ENCODE measurements at regions not wholly inside any gene's neighbourhood (a gene's known extent, or its start where the extent isn't known, plus 50 kb on each side); places are given as distances from the start of the nearest gene placed in this dataset.

DNA sequence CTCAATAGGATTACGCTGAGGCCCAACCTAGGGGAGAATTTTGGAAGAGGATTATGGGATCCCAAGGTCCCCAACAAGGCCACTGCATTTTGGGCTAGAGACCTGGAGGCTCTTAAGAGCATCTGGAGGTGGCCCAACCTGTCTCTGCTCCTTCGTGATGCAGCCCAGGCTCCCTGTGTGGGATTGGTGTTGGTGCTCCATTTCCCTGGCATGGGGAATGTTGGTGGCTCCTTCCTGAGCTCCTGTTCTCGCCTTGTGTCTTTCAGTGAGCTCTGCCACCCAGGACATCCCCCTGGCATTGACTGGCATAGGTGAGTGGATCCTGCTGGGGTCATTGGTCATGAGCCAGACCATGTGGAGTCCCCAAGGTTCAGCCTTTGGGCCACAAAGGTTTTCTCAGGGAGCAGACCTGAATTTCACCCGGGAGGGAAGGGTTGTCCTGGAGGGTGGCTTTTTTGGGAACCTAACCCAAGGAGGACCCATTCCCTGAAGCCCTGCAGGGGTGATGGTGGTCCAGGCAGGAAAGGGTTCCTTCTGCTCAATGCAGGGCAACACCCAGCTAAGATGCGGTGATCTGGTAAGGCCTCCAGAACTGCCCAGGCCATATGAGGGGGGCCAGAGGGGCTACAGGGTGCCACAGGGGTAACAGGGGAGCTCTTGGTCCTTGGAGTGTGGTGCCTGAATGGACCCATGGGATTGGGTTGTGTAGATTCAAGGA is 202.5 kb downstream of the UBE3A start:
- no peak for TF ChIP-seq EZH2phosphoT487 (IDR thresholded peaks at IDR 0.05; ENCODE audit: low read depth)
- TF ChIP-seq CTCF (IDR thresholded peaks at IDR 0.05; ENCODE audit: low read depth, low read length): no peak
- H3K9me3 ChIP-seq (ENCODE audit: insufficient read depth, low read length): no peaks in the 10 kb centered on the region

GRCh38 chr15:25236861-25237155 is 202.0 kb downstream of the UBE3A start:
- no peak for TF ChIP-seq CTCF (IDR thresholded peaks at IDR 0.05; ENCODE audit: low read depth, low read length)
- no peak for TF ChIP-seq EZH2phosphoT487 (IDR thresholded peaks at IDR 0.05; ENCODE audit: low read depth)
- no peak overlapping the region for H3K4me2 ChIP-seq (ENCODE audit: low read length)
- no peaks in the 10 kb centered on the region for H3K36me3 ChIP-seq (replicated peaks; ENCODE audit: low read depth, low read length)
- H3K9me3 ChIP-seq (ENCODE audit: insufficient read depth, low read length): no peaks in the 10 kb centered on the region
- no peaks in the 10 kb centered on the region for H3K79me2 ChIP-seq (ENCODE audit: low read length)
- no peak overlapping the region for H2AFZ ChIP-seq (ENCODE audit: low read depth, low read length)
- H3K4me3 ChIP-seq (ENCODE audit: low read length): no peak overlapping the region
- H4K20me1 ChIP-seq (ENCODE audit: insufficient read depth, low read length): no peaks in the 10 kb centered on the region
- no peak overlapping the region for H3K9ac ChIP-seq (ENCODE audit: low read length)
- no peaks in the 10 kb centered on the region for H3K27me3 ChIP-seq (ENCODE audit: low read depth, low read length)
- no peaks in the 10 kb centered on the region for H3K4me1 ChIP-seq (ENCODE audit: low read length)
- H3K27ac ChIP-seq (ENCODE audit: low read length): no peak overlapping the region

More for the DNA sequence above, 202.5 kb downstream of the UBE3A start:
- Histone ChIP-seq H3K4me2 (ENCODE audit: low read length) (no peak overlapping the region), H3K27me3 (ENCODE audit: low read depth, low read length) (no peaks in the 10 kb centered on the region), H4K20me1 (ENCODE audit: insufficient read depth, low read length) (no peaks in the 10 kb centered on the region), H3K4me3 (ENCODE audit: low read length) (no peak overlapping the region), H3K79me2 (ENCODE audit: low read length) (no peaks in the 10 kb centered on the region), H3K27ac (ENCODE audit: low read length) (no peak overlapping the region), H2AFZ (ENCODE audit: low read depth, low read length) (no peak overlapping the region), H3K36me3 (replicated peaks; ENCODE audit: low read depth, low read length) (no peaks in the 10 kb centered on the region), H3K9ac (ENCODE audit: low read length) (no peak overlapping the region), H3K4me1 (ENCODE audit: low read length) (no peaks in the 10 kb centered on the region)

DNA sequence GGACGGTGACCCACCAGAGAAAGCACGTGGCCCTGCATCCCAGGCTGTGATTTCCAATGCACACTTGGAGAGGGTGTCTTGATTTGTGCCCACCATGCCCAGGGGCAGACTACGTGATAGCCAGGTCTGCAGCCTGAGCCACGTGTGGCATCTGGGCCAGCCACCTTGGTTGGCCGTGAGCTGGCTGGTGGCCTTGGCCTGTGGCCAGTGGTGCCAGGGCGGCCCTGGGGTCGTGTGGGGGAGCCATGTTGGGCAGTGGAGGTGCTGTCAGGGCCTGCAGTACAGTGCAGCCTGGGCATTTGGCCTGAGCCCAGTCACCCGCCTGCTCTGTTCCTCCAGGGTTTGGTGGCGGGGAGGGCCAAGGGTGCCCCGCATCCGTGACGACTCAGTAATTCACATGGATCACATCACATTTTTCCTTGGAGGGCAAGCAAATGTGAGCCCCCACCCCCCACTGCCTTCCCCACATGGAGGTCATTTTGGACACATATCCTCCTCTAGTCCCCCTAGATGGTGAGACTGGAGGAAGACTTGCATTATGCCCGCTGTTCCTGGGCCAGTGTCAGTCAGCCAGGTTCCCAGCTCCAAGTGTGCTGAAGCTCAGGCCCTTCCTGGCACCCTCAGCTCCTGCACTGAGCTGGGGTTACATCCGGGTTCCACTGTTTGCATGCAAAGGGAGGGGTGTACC is 201.4 kb downstream of the UBE3A start:
- H3K4me1 ChIP-seq (ENCODE audit: low read length): no peaks in the 10 kb centered on the region
- H3K9me3 ChIP-seq (ENCODE audit: insufficient read depth, low read length): no peaks in the 10 kb centered on the region
- no peaks in the 10 kb centered on the region for H3K27me3 ChIP-seq (ENCODE audit: low read depth, low read length)
- no peak overlapping the region for H3K9ac ChIP-seq (ENCODE audit: low read length)
- TF ChIP-seq CTCF (IDR thresholded peaks at IDR 0.05; ENCODE audit: low read depth, low read length): no peak
- no peak for TF ChIP-seq EZH2phosphoT487 (IDR thresholded peaks at IDR 0.05; ENCODE audit: low read depth)
- no peak overlapping the region for H3K4me2 ChIP-seq (ENCODE audit: low read length)
- H3K27ac ChIP-seq (ENCODE audit: low read length): no peak overlapping the region
- no peak overlapping the region for H2AFZ ChIP-seq (ENCODE audit: low read depth, low read length)
- H3K79me2 ChIP-seq (ENCODE audit: low read length): no peaks in the 10 kb centered on the region
- H3K36me3 ChIP-seq (replicated peaks; ENCODE audit: low read depth, low read length): no peaks in the 10 kb centered on the region
- H4K20me1 ChIP-seq (ENCODE audit: insufficient read depth, low read length): no peaks in the 10 kb centered on the region
- H3K4me3 ChIP-seq (ENCODE audit: low read length): no peak overlapping the region

DNA sequence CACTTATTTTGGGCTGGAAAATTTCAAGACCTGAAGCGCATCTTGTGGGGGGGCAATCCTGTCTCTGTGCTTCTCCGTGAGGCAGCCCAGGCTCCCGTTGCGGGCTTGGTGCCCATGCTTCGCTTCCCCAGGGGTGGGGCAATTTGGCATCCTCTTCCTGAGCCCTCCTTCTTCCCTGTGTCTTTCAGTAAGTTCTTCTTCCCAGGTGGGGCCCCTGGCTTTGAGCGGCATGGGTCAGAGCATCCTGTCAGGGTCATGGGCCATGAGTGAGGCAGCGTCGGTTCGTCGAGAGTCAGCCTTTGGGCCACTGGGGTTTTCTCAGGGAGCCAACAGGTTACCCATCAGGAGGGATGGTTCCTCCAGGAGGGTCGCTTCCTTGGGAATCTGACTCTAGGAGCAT is 200.7 kb downstream of the UBE3A start:
- H3K4me1 ChIP-seq (ENCODE audit: low read length): no peaks in the 10 kb centered on the region
- H4K20me1 ChIP-seq (ENCODE audit: insufficient read depth, low read length): no peaks in the 10 kb centered on the region
- H3K36me3 ChIP-seq (replicated peaks; ENCODE audit: low read depth, low read length): no peaks in the 10 kb centered on the region
- H3K4me2 ChIP-seq (ENCODE audit: low read length): no peak overlapping the region
- H3K27me3 ChIP-seq (ENCODE audit: low read depth, low read length): no peaks in the 10 kb centered on the region
- no peak overlapping the region for H3K9ac ChIP-seq (ENCODE audit: low read length)
- TF ChIP-seq EZH2phosphoT487 (IDR thresholded peaks at IDR 0.05; ENCODE audit: low read depth) (no peak), CTCF (IDR thresholded peaks at IDR 0.05; ENCODE audit: low read depth, low read length) (no peak)
- H3K27ac ChIP-seq (ENCODE audit: low read length): no peak overlapping the region
- no peaks in the 10 kb centered on the region for H3K9me3 ChIP-seq (ENCODE audit: insufficient read depth, low read length)
- H3K79me2 ChIP-seq (ENCODE audit: low read length): no peaks in the 10 kb centered on the region
- no peak overlapping the region for H3K4me3 ChIP-seq (ENCODE audit: low read length)
- H2AFZ ChIP-seq (ENCODE audit: low read depth, low read length): no peak overlapping the region

Measured in OCI-LY3 (cell line).